Osteoblast (primary cell): ENCODE measurements at regions not wholly inside any gene's neighbourhood (a gene's known extent, or its start where the extent isn't known, plus 50 kb on each side); places are given as distances from the start of the nearest gene placed in this dataset.

Experiments
- DNase-seq: peaks from one replicate; pipeline ENCODE4 v3.0.0; 2011; ENCODE audit warnings: low spot score, mixed read lengths; ENCODE audit not compliant: insufficient read length; ENCODE audit errors: missing footprints
- H2AFZ ChIP-seq: 2 replicates; pipeline ENCODE4 v1.6.0; 2011; ENCODE audit warnings: mild to moderate bottlenecking, low read length
- H3K27ac ChIP-seq: 2 replicates; pipeline ENCODE4 v1.5.1; 2011; ENCODE audit warnings: mild to moderate bottlenecking, low read depth, low read length, moderate library complexity
- H3K27me3 ChIP-seq: 2 replicates; pipeline ENCODE4 v1.6.0; 2012; ENCODE audit warnings: mild to moderate bottlenecking, control low read depth, inconsistent platforms, low read length, moderate library complexity; ENCODE audit not compliant: insufficient read depth
- H3K36me3 ChIP-seq: 2 replicates; pipeline ENCODE4 v1.5.1; 2011; ENCODE audit warnings: mild to moderate bottlenecking, low read length, control low read depth, moderate library complexity; ENCODE audit not compliant: insufficient read depth
- H3K4me1 ChIP-seq: 2 replicates; pipeline ENCODE4 v1.5.1; 2011; ENCODE audit warnings: mild to moderate bottlenecking, low read length, control low read depth, moderate library complexity; ENCODE audit not compliant: insufficient read depth
- H3K4me2 ChIP-seq: 2 replicates; pipeline ENCODE4 v1.6.0; 2011; ENCODE audit warnings: mild to moderate bottlenecking, low read length; ENCODE audit not compliant: insufficient read depth
- H3K4me3 ChIP-seq: fragments of 200-600 bp; sonication (generic); 3 replicates; pipeline ENCODE4 v1.5.1; 2012; ENCODE audit warnings: mild to moderate bottlenecking, low read length, inconsistent platforms; ENCODE audit not compliant: insufficient read depth
- H3K79me2 ChIP-seq: 2 replicates; pipeline ENCODE4 v1.6.0; 2012; ENCODE audit warnings: mild to moderate bottlenecking, low read length, control low read depth, inconsistent platforms; ENCODE audit not compliant: insufficient read depth
- H3K9me3 ChIP-seq: 2 replicates; pipeline ENCODE4 v1.5.1; 2011; ENCODE audit warnings: low read depth, low read length, control low read depth
- H4K20me1 ChIP-seq: 2 replicates; pipeline ENCODE4 v1.6.0; 2012; ENCODE audit warnings: mild to moderate bottlenecking, low read length, control low read depth; ENCODE audit not compliant: insufficient read depth
- TF ChIP-seq, protein P1 (sequence below): IDR thresholded peaks from 2 replicates; pipeline ENCODE4 v1.5.1; 2011; ENCODE audit warnings: mild to moderate bottlenecking, low read depth, low read length, moderate library complexity; ENCODE audit errors: extremely low read depth

DNA sequence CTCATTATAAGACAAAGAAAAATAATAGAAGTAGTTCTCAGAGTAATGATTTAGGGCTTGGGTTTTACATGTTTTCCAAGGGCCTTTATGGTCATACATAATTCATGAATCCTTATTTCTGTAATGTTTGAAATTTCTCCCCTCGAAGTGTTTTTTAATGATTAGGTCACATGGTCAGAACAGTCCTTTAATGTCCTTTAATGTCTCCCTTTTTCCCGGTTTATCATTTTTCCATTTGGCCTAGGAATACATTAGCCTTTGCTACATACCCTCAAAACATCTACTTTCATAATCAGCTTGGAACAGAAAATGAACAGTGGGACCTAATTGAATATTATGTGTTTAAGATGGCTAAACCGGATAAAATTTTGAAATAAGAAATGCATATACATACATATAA lies 159.9 kb upstream of the ROBO2 start:
- H3K4me2 ChIP-seq = no peak overlapping the region

DNA sequence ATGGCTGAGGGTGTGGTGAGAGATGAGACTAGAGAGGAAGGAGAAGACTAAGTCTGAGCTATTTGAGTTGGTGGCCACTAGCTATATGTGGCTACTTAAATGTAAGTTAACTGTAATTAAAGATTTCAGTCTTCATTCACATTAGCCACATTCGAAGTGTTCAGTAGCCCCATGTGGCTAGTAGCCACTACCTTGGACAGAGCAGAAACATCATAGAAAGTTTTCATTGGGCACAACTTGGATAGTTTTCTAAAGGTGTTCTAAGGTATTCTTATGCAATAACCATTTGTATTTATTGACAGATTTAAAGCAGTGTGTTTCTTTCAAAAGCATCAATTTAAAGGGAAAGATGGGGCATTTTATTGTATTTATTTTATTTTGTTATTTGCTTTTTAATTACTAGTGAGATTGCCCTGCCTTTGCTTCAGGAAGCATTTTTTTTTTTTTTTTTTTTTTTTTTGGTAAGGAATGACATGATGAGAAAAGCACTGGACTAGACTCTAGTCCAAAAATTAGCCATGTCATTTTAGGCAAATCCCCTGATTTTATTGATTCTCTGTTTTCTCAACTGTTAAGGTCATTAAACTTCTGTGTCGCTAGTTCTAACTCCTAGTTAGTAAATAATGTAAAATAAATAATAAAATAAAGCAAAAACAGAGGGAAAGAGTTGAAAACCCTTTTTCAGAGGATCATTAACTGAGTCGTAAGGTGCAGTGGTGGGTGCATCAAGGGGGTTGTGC lies 153.0 kb upstream of the ROBO2 start:
- Histone ChIP-seq H2AFZ (no peak overlapping the region), H3K4me3 (no peak overlapping the region), H3K27ac (no peak overlapping the region), H3K9me3 (peaks cover 1% of the 10 kb centered on the region), H3K36me3 (no peaks in the 10 kb centered on the region), H3K4me2 (no peak overlapping the region), H3K27me3 (no peaks in the 10 kb centered on the region), H3K79me2 (no peaks in the 10 kb centered on the region), H3K4me1 (no peaks in the 10 kb centered on the region), H4K20me1 (no peaks in the 10 kb centered on the region)
- no peak for DNase-seq
- TF ChIP-seq, protein P1, sequence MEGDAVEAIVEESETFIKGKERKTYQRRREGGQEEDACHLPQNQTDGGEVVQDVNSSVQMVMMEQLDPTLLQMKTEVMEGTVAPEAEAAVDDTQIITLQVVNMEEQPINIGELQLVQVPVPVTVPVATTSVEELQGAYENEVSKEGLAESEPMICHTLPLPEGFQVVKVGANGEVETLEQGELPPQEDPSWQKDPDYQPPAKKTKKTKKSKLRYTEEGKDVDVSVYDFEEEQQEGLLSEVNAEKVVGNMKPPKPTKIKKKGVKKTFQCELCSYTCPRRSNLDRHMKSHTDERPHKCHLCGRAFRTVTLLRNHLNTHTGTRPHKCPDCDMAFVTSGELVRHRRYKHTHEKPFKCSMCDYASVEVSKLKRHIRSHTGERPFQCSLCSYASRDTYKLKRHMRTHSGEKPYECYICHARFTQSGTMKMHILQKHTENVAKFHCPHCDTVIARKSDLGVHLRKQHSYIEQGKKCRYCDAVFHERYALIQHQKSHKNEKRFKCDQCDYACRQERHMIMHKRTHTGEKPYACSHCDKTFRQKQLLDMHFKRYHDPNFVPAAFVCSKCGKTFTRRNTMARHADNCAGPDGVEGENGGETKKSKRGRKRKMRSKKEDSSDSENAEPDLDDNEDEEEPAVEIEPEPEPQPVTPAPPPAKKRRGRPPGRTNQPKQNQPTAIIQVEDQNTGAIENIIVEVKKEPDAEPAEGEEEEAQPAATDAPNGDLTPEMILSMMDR = no peak

More for the DNA sequence above, 159.9 kb upstream of the ROBO2 start:
- Histone ChIP-seq H4K20me1 (no peaks in the 10 kb centered on the region), H3K9me3 (peaks cover under 1% of the 10 kb centered on the region), H2AFZ (no peak overlapping the region), H3K4me3 (no peak overlapping the region), H3K36me3 (no peaks in the 10 kb centered on the region), H3K4me1 (no peaks in the 10 kb centered on the region), H3K27me3 (no peaks in the 10 kb centered on the region), H3K27ac (no peak overlapping the region), H3K79me2 (no peaks in the 10 kb centered on the region)
- DNase-seq = no peak
- TF ChIP-seq, protein P1 = no peak

GRCh38 chr3:76888856-76889255 lies 151.0 kb upstream of the ROBO2 start:
- Histone ChIP-seq H3K9me3 (peaks cover 1% of the 10 kb centered on the region), H3K4me2 (no peak overlapping the region), H3K79me2 (no peaks in the 10 kb centered on the region), H2AFZ (no peak overlapping the region), H4K20me1 (no peaks in the 10 kb centered on the region), H3K27me3 (no peaks in the 10 kb centered on the region), H3K4me3 (no peak overlapping the region), H3K36me3 (no peaks in the 10 kb centered on the region), H3K27ac (no peak overlapping the region), H3K4me1 (no peaks in the 10 kb centered on the region)
- TF ChIP-seq, protein P1 = no peak
- DNase-seq = no peak

- no peak for DNase-seq
- Histone ChIP-seq H3K27me3 (no peaks in the 10 kb centered on the region), H3K36me3 (no peaks in the 10 kb centered on the region), H4K20me1 (no peaks in the 10 kb centered on the region), H3K27ac (no peak overlapping the region), H3K4me1 (no peaks in the 10 kb centered on the region), H2AFZ (no peak overlapping the region), H3K79me2 (no peaks in the 10 kb centered on the region), H3K4me2 (no peak overlapping the region), H3K4me3 (no peak overlapping the region), H3K9me3 (peaks cover 1% of the 10 kb centered on the region)
- TF ChIP-seq, protein P1 = no peak
Measured at GRCh38 chr3:76889911-76890310, 150.0 kb upstream of the ROBO2 start.
